Islet of Langerhans (tissue), 1 donor: ENCODE measurements at regions not wholly inside any gene's neighbourhood (a gene's known extent, or its start where the extent isn't known, plus 50 kb on each side); places are given as distances from the start of the nearest gene placed in this dataset.
A peak's percentile ranks its signal among the peaks of the same experiment; 100 is the strongest.

Experiments used
- FAIRE-seq: peaks from one replicate; lab custom pipeline; 2011; peaks lifted over from hg19 to GRCh38; lab: Jason Lieb, UNC

- peak; percentile 73 for FAIRE-seq
Observed at GRCh38 chr1:81144240-81144825, 656.4 kb upstream of the ADGRL2 start.

- no peak for FAIRE-seq
Observed at GRCh38 chr1:81142099-81142826, 658.5 kb upstream of the ADGRL2 start.

- FAIRE-seq, result no peak
Observed at GRCh38 chr1:81135524-81135923, 665.2 kb upstream of the ADGRL2 start.

GRCh38 chr1:81129776-81130175 is 671.0 kb upstream of the ADGRL2 start:
- no peak for FAIRE-seq

GRCh38 chr1:81129366-81129765 is 671.4 kb upstream of the ADGRL2 start:
- no peak for FAIRE-seq

GRCh38 chr1:81128079-81128478 is 672.7 kb upstream of the ADGRL2 start:
- FAIRE-seq, result no peak

GRCh38 chr1:81126989-81127581 is 673.6 kb upstream of the ADGRL2 start:
- peak; percentile 100 for FAIRE-seq

GRCh38 chr1:81125672-81126071 is 675.1 kb upstream of the ADGRL2 start:
- no peak for FAIRE-seq

- FAIRE-seq, result no peak
Observed at GRCh38 chr1:81121306-81121705, 679.4 kb upstream of the ADGRL2 start.

- FAIRE-seq, result no peak
Observed at GRCh38 chr1:81119319-81119718, 681.4 kb upstream of the ADGRL2 start.

- FAIRE-seq, result no peak
Observed at GRCh38 chr1:81118550-81118949, 682.2 kb upstream of the ADGRL2 start.

GRCh38 chr1:81115422-81115821 is 685.3 kb upstream of the ADGRL2 start:
- FAIRE-seq, result no peak

- no peak for FAIRE-seq
Observed at GRCh38 chr1:81114191-81114590, 686.5 kb upstream of the ADGRL2 start.

GRCh38 chr1:81113688-81114087 is 687.0 kb upstream of the ADGRL2 start:
- FAIRE-seq, result no peak

GRCh38 chr1:81111818-81112217 is 688.9 kb upstream of the ADGRL2 start:
- no peak for FAIRE-seq

GRCh38 chr1:81109038-81109437 is 691.7 kb upstream of the ADGRL2 start:
- FAIRE-seq, result no peak

GRCh38 chr1:81097860-81098259 is 702.9 kb upstream of the ADGRL2 start:
- no peak for FAIRE-seq

GRCh38 chr1:81073580-81073979 is 727.2 kb upstream of the ADGRL2 start:
- FAIRE-seq, result no peak

GRCh38 chr1:81071969-81072753 is 728.6 kb upstream of the ADGRL2 start:
- no peak for FAIRE-seq

GRCh38 chr1:81071072-81071858 is 729.5 kb upstream of the ADGRL2 start:
- FAIRE-seq, result no peak

GRCh38 chr1:81069856-81070255 is 730.9 kb upstream of the ADGRL2 start:
- FAIRE-seq, result no peak

GRCh38 chr1:81068726-81069125 is 732.0 kb upstream of the ADGRL2 start:
- FAIRE-seq, result no peak
